H1 (cell line): ENCODE measurements at regions not wholly inside any gene's neighbourhood (a gene's known extent, or its start where the extent isn't known, plus 50 kb on each side); places are given as distances from the start of the nearest gene placed in this dataset.

Experiments
- CTCF ChIA-PET: fragments of 300-600 bp; sonication (Branson Sonifier 250); formaldehyde crosslinking; loops from one replicate; lab custom pipeline; 2021; ENCODE audit not compliant: partially characterized antibody; lab: Charles Lee
- POLR2A ChIA-PET: fragments of 300-600 bp; sonication (Branson Sonifier 250); formaldehyde crosslinking; loops from one replicate; lab custom pipeline; 2021; ENCODE audit warnings: inconsistent platforms; ENCODE audit not compliant: partially characterized antibody; lab: Charles Lee
- DNase-seq, 2 experiments: peaks; one replicate each; pipeline versions ENCODE4 v3.0.0 to v3.0.0-alpha.2; 2010 to 2022; ENCODE audit warnings: low spot score in 2 of 2, low read depth in 1 of 2, mixed read lengths in 1 of 2
- FAIRE-seq: peaks from 2 replicates; lab custom pipeline; 2011; peaks lifted over from hg19 to GRCh38; lab: Jason Lieb, UNC
- H2AFZ ChIP-seq: 2 replicates; pipeline ENCODE4 v1.8.1; 2012; ENCODE audit warnings: low read length, inconsistent platforms
- H2AK5ac ChIP-seq: 2 replicates; pipeline ENCODE4 v1.6.1; 2013; ENCODE audit warnings: low read depth, low read length
- H2BK120ac ChIP-seq: replicated peaks from 2 replicates; pipeline ENCODE3; 2013; ENCODE audit warnings: low read depth, low read length, inconsistent platforms
- H2BK12ac ChIP-seq: 2 replicates; pipeline ENCODE4 v1.6.1; 2013; ENCODE audit warnings: low read depth, low read length
- H2BK15ac ChIP-seq: 2 replicates; pipeline ENCODE4 v1.6.1; 2013; ENCODE audit warnings: low read length
- H2BK20ac ChIP-seq: 2 replicates; pipeline ENCODE4 v1.6.1; 2013; ENCODE audit warnings: low read length
- H2BK5ac ChIP-seq: 2 replicates; pipeline ENCODE4 v1.6.1; 2013; ENCODE audit warnings: low read depth, low read length
- H3K14ac ChIP-seq: 2 replicates; pipeline ENCODE4 v1.6.1; 2013; ENCODE audit warnings: inconsistent platforms; ENCODE audit not compliant: insufficient read length
- H3K18ac ChIP-seq: 2 replicates; pipeline ENCODE4 v1.6.1; 2013; ENCODE audit warnings: low read length; ENCODE audit errors: extremely low read depth
- H3K23ac ChIP-seq: 2 replicates; pipeline ENCODE4 v1.6.1; 2013; ENCODE audit warnings: inconsistent platforms; ENCODE audit not compliant: insufficient read length
- H3K23me2 ChIP-seq: 2 replicates; pipeline ENCODE4 v1.6.1; 2013; ENCODE audit warnings: low read depth, low read length
- H3K27ac ChIP-seq: 2 replicates; pipeline ENCODE4 v1.6.1; 2011; ENCODE audit warnings: low read depth, low read length, inconsistent platforms
- H3K27me3 ChIP-seq, 4 experiments: replicated peaks in 1 of 4; 1 replicate in 1 of 4; 2 replicates in 3 of 4; pipeline versions ENCODE4 v1.6.1 to v1.8.1; 2011 to 2013; ENCODE audit warnings: low read length in 3 of 4, mild to moderate bottlenecking in 3 of 4, inconsistent platforms in 2 of 4, mixed read lengths in 2 of 4, moderate library complexity in 1 of 4; ENCODE audit not compliant: control insufficient read depth in 3 of 4, insufficient read depth in 3 of 4; ENCODE audit errors: extremely low read depth in 1 of 4
- H3K36me3 ChIP-seq, 4 experiments: 2 replicates each; pipeline versions ENCODE4 v1.6.1 to v1.8.1; 2011 to 2013; ENCODE audit warnings: mild to moderate bottlenecking in 4 of 4, low read length in 3 of 4, moderate library complexity in 2 of 4, control low read depth in 1 of 4, inconsistent platforms in 1 of 4; ENCODE audit not compliant: insufficient read depth in 4 of 4, control insufficient read depth in 2 of 4
- H3K4ac ChIP-seq: replicated peaks from 2 replicates; pipeline ENCODE3; 2013; ENCODE audit warnings: low read length, low read depth, mixed read lengths, inconsistent platforms; ENCODE audit not compliant: insufficient read length
- H3K4me1 ChIP-seq, 4 experiments: replicated peaks in 1 of 4; 1 replicate in 1 of 4; 2 replicates in 3 of 4; pipeline versions ENCODE4 v1.6.1 to v1.8.1; 2011 to 2013; ENCODE audit warnings: low read length in 3 of 4, inconsistent platforms in 2 of 4, mixed read lengths in 1 of 4; ENCODE audit not compliant: insufficient read depth in 4 of 4, control insufficient read depth in 3 of 4
- H3K4me2 ChIP-seq, 2 experiments: 2 replicates each; pipeline versions ENCODE4 v1.6.1 to v1.8.1; 2011 to 2013; ENCODE audit warnings: low read depth in 2 of 2, low read length in 2 of 2, control low read depth in 1 of 2, inconsistent platforms in 1 of 2, mild to moderate bottlenecking in 1 of 2; ENCODE audit not compliant: insufficient read depth in 1 of 2
- H3K4me3 ChIP-seq, 4 experiments: fragments of 200-600, 300-600 bp in 1 of 4; sonication (generic), shearing (Covaris generic), sonication (Bioruptor Twin) in 1 of 4; 2 replicates each; pipeline versions ENCODE4 v1.5.1 to v1.8.1; 2011 to 2016; ENCODE audit warnings: low read length in 4 of 4, low read depth in 3 of 4, control low read depth in 2 of 4, inconsistent platforms in 2 of 4, mild to moderate bottlenecking in 2 of 4, mixed read lengths in 1 of 4, moderate library complexity in 1 of 4; ENCODE audit not compliant: insufficient read depth in 2 of 4; ENCODE audit errors: extremely low read depth in 1 of 4
- H3K56ac ChIP-seq: replicated peaks from 2 replicates; pipeline ENCODE3; 2013; ENCODE audit warnings: low read depth, mild to moderate bottlenecking, mixed read lengths, low read length, inconsistent platforms; ENCODE audit not compliant: insufficient read length
- H3K79me1 ChIP-seq: 2 replicates; pipeline ENCODE4 v1.6.1; 2013; ENCODE audit warnings: low read depth, low read length, control low read depth
- H3K79me2 ChIP-seq, 2 experiments: 2 replicates each; pipeline versions ENCODE4 v1.6.1 to v1.8.1; 2012 to 2013; ENCODE audit warnings: low read length in 2 of 2, mild to moderate bottlenecking in 2 of 2, inconsistent platforms in 1 of 2; ENCODE audit not compliant: insufficient read depth in 2 of 2, control insufficient read depth in 1 of 2
- H3K9ac ChIP-seq, 4 experiments: replicated peaks in 1 of 4; 1 replicate in 1 of 4; 2 replicates in 3 of 4; pipeline versions ENCODE4 v1.6.1 to v1.8.1; 2011 to 2013; ENCODE audit warnings: low read depth in 3 of 4, low read length in 3 of 4, control low read depth in 2 of 4, mild to moderate bottlenecking in 2 of 4, moderate library complexity in 2 of 4, inconsistent platforms in 1 of 4; ENCODE audit errors: extremely low read depth in 1 of 4
- H3K9me3 ChIP-seq, 2 experiments: 2 replicates each; pipeline versions ENCODE4 v1.6.1 to v1.8.1; 2012 to 2013; ENCODE audit warnings: mild to moderate bottlenecking in 2 of 2, moderate library complexity in 2 of 2, control low read depth in 1 of 2, inconsistent platforms in 1 of 2, low read depth in 1 of 2, low read length in 1 of 2, mixed read lengths in 1 of 2; ENCODE audit not compliant: insufficient read depth in 2 of 2
- H4K20me1 ChIP-seq, 2 experiments: replicated peaks in 1 of 2; 2 replicates each; pipeline versions ENCODE3 to v1.8.1; 2011 to 2013; ENCODE audit warnings: inconsistent platforms in 2 of 2, low read length in 2 of 2, mild to moderate bottlenecking in 1 of 2; ENCODE audit not compliant: insufficient read depth in 2 of 2, control insufficient read depth in 1 of 2
- H4K5ac ChIP-seq: 2 replicates; pipeline ENCODE4 v1.6.1; 2013; ENCODE audit warnings: low read length, low read depth, mixed read lengths, inconsistent platforms; ENCODE audit not compliant: insufficient read length
- H4K8ac ChIP-seq: 2 replicates; pipeline ENCODE4 v1.8.0; 2013; ENCODE audit warnings: mild to moderate bottlenecking, moderate library complexity, low read length, inconsistent platforms; ENCODE audit not compliant: insufficient read depth; ENCODE audit errors: extremely low read depth
- H4K91ac ChIP-seq: replicated peaks from 2 replicates; pipeline ENCODE3; 2013; ENCODE audit warnings: low read length, mixed read lengths, inconsistent platforms; ENCODE audit not compliant: insufficient read length
- BCL11A ChIP-seq, 2 experiments: IDR thresholded peaks; one replicate each; pipeline ENCODE4 v1.6.1; 2011; ENCODE audit warnings: low read depth in 2 of 2, low read length in 2 of 2, mild to moderate bottlenecking in 2 of 2
- GABPA ChIP-seq: IDR thresholded peaks from 2 replicates; pipeline ENCODE4 v1.6.1; 2011; ENCODE audit warnings: mild to moderate bottlenecking, low read length, moderate library complexity, borderline replicate concordance; ENCODE audit not compliant: insufficient read depth
- MAFK ChIP-seq: IDR thresholded peaks from 2 replicates; pipeline ENCODE4 v1.6.1; 2012; ENCODE audit warnings: low read depth, mild to moderate bottlenecking, improper control_type of control experiment, low read length
- SIN3A ChIP-seq, 2 experiments: IDR thresholded peaks in 1 of 2; conservative IDR thresholded peaks in 1 of 2; 2 replicates each; pipeline ENCODE4 v1.6.1; 2011 to 2012; ENCODE audit warnings: low read length in 2 of 2, improper control_type of control experiment in 1 of 2, low read depth in 1 of 2, mild to moderate bottlenecking in 1 of 2
- WGBS, 2 experiments: shearing (Covaris generic) in 1 of 2; methylation state at CpG; one replicate each; pipeline versions ENCODE4 v1.1.6 to v1.1.7; 2013 to 2015; ENCODE audit warnings: low lambda C conversion rate in 2 of 2, mixed read lengths in 2 of 2, inconsistent platforms in 1 of 2, low coverage in 1 of 2, missing lambda C conversion rate in 1 of 2; ENCODE audit not compliant: insufficient replicate concordance in 2 of 2, insufficient coverage in 1 of 2, insufficient read length in 1 of 2; ENCODE audit errors: extremely low coverage in 1 of 2, missing lambda C conversion rate in 1 of 2; 5-methylcytosine and 5-hydroxymethylcytosine counted together
- TF ChIP-seq, protein P1 (sequence below): IDR thresholded peaks from 2 replicates; pipeline ENCODE4 v1.6.1; 2011; ENCODE audit warnings: low read depth, mild to moderate bottlenecking, low read length; ENCODE audit not compliant: insufficient read depth

DNA sequence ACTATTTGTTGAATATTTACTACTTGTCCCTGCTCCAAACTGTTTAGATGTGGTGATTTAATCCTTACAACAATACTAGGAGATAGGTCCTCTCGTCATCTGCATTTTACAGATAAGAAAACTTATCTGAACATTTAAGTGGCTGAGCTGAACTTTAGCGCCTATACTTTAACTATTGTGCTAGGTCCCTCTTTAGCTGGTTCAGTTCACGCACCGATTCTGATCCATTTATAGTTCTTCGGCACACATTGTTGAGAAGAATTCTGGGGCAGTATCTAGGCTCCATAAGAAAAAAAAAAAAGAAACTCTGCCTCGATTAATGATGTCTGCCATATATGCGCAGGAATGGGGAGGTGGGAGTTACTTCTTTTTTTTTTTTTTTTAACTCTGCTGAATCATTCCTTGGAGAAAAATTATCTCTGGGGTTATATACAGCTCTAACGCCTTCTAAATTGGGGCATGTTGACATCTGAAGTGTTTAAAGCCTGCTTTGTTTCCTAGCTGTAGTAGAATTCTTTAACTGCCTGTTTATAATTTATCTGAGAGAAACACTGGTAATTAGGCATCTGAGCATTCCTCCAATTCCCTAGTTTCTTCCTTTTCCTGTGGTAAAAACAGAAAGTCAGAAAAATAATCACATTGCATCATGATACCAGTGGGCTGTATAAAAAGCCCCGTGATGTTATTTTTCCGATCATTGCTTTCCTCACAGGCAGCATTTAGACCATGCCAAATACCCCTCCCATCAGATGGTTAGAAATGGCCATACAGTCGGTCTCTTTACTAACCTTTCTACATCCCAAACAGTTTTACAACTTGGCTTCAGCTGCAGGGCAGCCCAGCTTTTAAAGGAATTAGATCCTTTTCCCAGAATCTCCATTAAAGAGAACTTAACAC, 98.5 kb upstream of the KDM7A start:
- Histone ChIP-seq H3K9me3 (no peaks in the 10 kb centered on the region), H2BK15ac (no peak overlapping the region), H2BK12ac (no peak overlapping the region), H3K27ac (no peak overlapping the region), H2BK120ac (no peak overlapping the region), H4K20me1 (no peaks in the 10 kb centered on the region), H3K4ac (no peak overlapping the region), H3K79me2 (no peaks in the 10 kb centered on the region), H2BK5ac (no peak overlapping the region), H2BK20ac (no peak overlapping the region), H2AK5ac (no peak overlapping the region), H3K4me2 (no peak overlapping the region), H4K91ac (no peak overlapping the region), H4K5ac (no peak overlapping the region), H3K14ac (no peak overlapping the region), H3K23me2 (no peaks in the 10 kb centered on the region), H3K4me3 (no peak overlapping the region), H3K36me3 (no peaks in the 10 kb centered on the region), H3K4me1 (no peaks in the 10 kb centered on the region), H3K27me3 (no peaks in the 10 kb centered on the region), H3K79me1 (no peaks in the 10 kb centered on the region), H3K9ac (no peak overlapping the region), H3K18ac (no peak overlapping the region), H2AFZ (no peak overlapping the region), H4K8ac (no peak overlapping the region), H3K56ac (no peak overlapping the region), H3K23ac (no peak overlapping the region)
- DNase-seq (no peak), FAIRE-seq (no peak)
- POLR2A ChIA-PET: no interaction called here
- WGBS, 2 experiments: 84% methylated on average over 10 of the region's 11 CpGs; no CpG with 5 or more reads in 1 of the 2 experiments
- TF ChIP-seq MAFK (no peak), BCL11A (IDR thresholded peaks at IDR 0.05; ENCODE audit: low read depth in 2 of 2, low read length in 2 of 2) (no peak), SIN3A (conservative IDR thresholded peaks at IDR 0.05 in 1 of 2, IDR thresholded peaks at IDR 0.05 in 1 of 2; ENCODE audit: low read depth in 1 of 2, low read length in 2 of 2) (no peak), GABPA (no peak)
- TF ChIP-seq, protein P1, sequence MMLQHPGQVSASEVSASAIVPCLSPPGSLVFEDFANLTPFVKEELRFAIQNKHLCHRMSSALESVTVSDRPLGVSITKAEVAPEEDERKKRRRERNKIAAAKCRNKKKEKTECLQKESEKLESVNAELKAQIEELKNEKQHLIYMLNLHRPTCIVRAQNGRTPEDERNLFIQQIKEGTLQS: no peak
- CTCF ChIA-PET: interaction anchor here (0.6 to 1.0 kb wide), 5 partner anchors 19 to 137 kb away, joined by 3 to 4 read pairs (median 3); no protein-coding TSS in a partner anchor
